ENCODE measurements at regions not wholly inside any gene's neighbourhood (a gene's known extent, or its start where the extent isn't known, plus 50 kb on each side); places are given as distances from the start of the nearest gene placed in this dataset.

DNA sequence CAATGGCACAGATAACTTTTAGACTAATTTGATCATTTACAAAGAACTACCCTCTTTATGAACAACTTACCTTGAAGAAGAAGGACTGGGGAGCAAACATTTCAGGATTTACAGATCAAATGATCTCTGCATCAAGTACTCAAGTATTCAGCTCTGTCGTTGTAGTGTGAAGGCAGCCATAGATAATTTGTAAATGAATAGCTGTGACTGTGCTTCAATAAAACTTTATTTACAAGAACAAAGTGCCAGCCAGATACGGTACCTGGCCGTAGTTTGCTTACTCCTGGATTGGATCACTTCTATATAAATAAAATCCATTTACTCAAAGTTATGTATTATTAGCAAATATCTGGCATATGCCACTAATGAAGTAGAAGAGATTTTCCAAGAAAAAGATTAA, 388.2 kb upstream of the SEMA3A start:
- H3K27me3 Mint-ChIP-seq (ENCODE audit: unreplicated experiment) = no peaks in the 10 kb centered on the region

DNA sequence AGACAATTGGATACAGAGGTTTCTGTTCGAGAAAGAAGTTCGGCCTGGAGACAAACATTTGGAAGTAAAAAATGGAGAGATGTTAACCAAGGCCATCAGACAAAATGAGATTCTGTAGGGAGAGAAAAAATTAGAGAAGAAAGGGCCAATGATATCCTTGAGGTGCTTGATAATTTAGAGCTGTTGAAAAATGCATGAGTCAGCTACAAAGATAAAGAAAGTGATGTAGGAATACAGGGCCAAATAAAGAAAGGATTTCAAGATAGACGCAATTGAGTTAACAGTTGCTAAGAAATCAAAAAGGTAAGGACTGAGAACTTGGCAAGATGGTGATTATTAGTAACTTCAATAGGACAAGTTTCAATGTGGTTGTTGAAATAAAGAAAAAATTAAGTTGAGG, 384.2 kb upstream of the SEMA3A start:
- H3K36me3 Mint-ChIP-seq (ENCODE audit: unreplicated experiment) = no peaks in the 10 kb centered on the region
- no peak overlapping the region for H3K27ac Mint-ChIP-seq (ENCODE audit: unreplicated experiment)
- H3K9me3 Mint-ChIP-seq (ENCODE audit: unreplicated experiment) = no peaks in the 10 kb centered on the region
- no peak for DNase-seq (ENCODE audit: extremely low spot score, unreplicated experiment)
- H3K4me3 Mint-ChIP-seq (ENCODE audit: unreplicated experiment) = no peak overlapping the region
- TF ChIP-seq, protein P1, sequence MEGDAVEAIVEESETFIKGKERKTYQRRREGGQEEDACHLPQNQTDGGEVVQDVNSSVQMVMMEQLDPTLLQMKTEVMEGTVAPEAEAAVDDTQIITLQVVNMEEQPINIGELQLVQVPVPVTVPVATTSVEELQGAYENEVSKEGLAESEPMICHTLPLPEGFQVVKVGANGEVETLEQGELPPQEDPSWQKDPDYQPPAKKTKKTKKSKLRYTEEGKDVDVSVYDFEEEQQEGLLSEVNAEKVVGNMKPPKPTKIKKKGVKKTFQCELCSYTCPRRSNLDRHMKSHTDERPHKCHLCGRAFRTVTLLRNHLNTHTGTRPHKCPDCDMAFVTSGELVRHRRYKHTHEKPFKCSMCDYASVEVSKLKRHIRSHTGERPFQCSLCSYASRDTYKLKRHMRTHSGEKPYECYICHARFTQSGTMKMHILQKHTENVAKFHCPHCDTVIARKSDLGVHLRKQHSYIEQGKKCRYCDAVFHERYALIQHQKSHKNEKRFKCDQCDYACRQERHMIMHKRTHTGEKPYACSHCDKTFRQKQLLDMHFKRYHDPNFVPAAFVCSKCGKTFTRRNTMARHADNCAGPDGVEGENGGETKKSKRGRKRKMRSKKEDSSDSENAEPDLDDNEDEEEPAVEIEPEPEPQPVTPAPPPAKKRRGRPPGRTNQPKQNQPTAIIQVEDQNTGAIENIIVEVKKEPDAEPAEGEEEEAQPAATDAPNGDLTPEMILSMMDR (IDR thresholded peaks at IDR 0.05) = no peak
- no peaks in the 10 kb centered on the region for H3K27me3 Mint-ChIP-seq (ENCODE audit: unreplicated experiment)
- H3K4me1 Mint-ChIP-seq (ENCODE audit: unreplicated experiment) = no peaks in the 10 kb centered on the region

More for the DNA sequence above, 388.2 kb upstream of the SEMA3A start:
- no peak overlapping the region for H3K27ac Mint-ChIP-seq (ENCODE audit: unreplicated experiment)
- TF ChIP-seq, protein P1 (IDR thresholded peaks at IDR 0.05) = no peak
- H3K4me1 Mint-ChIP-seq (ENCODE audit: unreplicated experiment) = no peaks in the 10 kb centered on the region
- H3K9me3 Mint-ChIP-seq (ENCODE audit: unreplicated experiment) = no peaks in the 10 kb centered on the region
- no peak for DNase-seq (ENCODE audit: extremely low spot score, unreplicated experiment)
- no peaks in the 10 kb centered on the region for H3K36me3 Mint-ChIP-seq (ENCODE audit: unreplicated experiment)
- H3K4me3 Mint-ChIP-seq (ENCODE audit: unreplicated experiment) = no peak overlapping the region

DNA sequence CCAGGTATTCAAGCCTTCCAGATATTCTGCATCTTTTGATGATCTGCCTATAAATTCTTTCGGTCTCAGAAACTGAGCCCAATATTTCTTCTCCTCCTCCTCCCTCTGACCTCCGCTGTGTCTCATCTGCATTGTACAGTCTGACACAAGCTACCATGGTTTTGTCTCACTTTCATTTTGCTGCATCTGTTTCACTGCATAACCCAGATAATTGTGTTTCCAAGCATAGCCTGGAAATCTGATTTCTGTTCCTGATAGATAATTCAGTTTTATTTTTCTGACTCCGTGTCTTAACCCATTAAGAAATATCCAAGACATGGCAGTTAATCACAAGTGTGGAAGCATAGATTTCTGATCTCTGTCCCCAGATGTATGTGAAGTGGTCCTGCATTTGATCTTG, 374.2 kb upstream of the SEMA3A start:
- TF ChIP-seq, protein P1 (IDR thresholded peaks at IDR 0.05) = no peak
- Mint-ChIP-seq H3K9me3 (ENCODE audit: unreplicated experiment) (peaks cover 4% of the 10 kb centered on the region), H3K27ac (ENCODE audit: unreplicated experiment) (no peak overlapping the region), H3K4me1 (ENCODE audit: unreplicated experiment) (no peaks in the 10 kb centered on the region), H3K27me3 (ENCODE audit: unreplicated experiment) (no peaks in the 10 kb centered on the region), H3K36me3 (ENCODE audit: unreplicated experiment) (no peaks in the 10 kb centered on the region), H3K4me3 (ENCODE audit: unreplicated experiment) (no peak overlapping the region)
- DNase-seq (ENCODE audit: extremely low spot score, unreplicated experiment) = no peak

DNA sequence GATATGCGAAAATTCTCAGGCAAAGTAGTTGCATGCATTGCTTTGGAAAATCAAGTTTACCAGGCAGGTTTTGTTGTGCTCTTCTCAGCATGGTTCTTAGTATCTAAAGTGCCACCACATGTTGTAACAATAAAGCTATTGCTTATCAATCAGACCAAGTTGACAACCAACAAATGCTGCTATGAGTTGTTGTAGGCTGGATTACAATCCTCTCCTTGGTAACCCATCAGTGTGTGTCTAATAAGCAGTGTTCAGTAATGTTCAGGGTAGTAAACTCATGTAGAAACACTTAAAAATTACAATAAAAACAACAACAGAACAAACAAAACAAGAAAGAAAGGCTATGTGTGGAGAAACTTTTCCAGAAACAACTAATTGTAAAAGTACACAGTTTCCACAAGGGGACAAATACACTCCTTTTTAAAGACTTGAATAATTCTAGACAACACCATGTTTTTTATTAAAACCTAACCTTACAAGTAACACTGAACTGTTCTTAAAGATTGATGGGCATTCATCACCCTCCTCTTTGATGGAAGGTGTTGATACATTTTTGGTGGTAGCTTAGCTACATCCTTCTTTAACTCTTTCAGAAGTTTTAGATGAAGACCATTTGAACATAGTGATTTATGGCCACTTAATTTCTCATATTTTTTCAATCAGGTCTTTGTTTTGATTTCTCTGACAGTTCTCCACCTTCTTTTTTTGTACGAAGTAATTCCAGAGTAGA, 370.9 kb upstream of the SEMA3A start:
- H3K36me3 Mint-ChIP-seq (ENCODE audit: unreplicated experiment) = no peaks in the 10 kb centered on the region
- no peaks in the 10 kb centered on the region for H3K27me3 Mint-ChIP-seq (ENCODE audit: unreplicated experiment)
- no peak overlapping the region for H3K4me3 Mint-ChIP-seq (ENCODE audit: unreplicated experiment)
- H3K4me1 Mint-ChIP-seq (ENCODE audit: unreplicated experiment) = peaks cover 11% of the 10 kb centered on the region
- no peak overlapping the region for H3K27ac Mint-ChIP-seq (ENCODE audit: unreplicated experiment)
- no peaks in the 10 kb centered on the region for H3K9me3 Mint-ChIP-seq (ENCODE audit: unreplicated experiment)
- TF ChIP-seq, protein P1 (IDR thresholded peaks at IDR 0.05) = no peak
- DNase-seq (ENCODE audit: extremely low spot score, unreplicated experiment) = no peak

DNA sequence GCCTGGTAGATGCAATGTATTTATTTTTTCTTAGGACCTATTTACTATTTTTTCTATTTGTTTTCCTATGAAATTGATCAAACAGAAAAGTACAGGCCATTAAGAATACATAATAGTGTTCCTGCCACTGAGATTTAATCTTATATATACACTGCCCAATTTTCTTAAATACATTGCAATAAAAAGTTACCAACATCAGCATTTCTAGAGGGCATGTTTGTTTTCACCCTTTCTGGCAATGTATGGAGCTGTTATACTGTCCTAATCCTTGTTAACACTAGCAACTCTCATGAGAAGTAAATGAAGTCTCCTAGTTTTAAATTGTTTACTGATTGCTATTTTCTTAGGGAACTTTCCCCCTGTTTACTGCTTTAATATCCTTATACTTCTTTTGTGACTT, 359.1 kb upstream of the SEMA3A start:
- H3K4me1 Mint-ChIP-seq (ENCODE audit: unreplicated experiment) = peaks cover 7% of the 10 kb centered on the region
- H3K27ac Mint-ChIP-seq (ENCODE audit: unreplicated experiment) = no peak overlapping the region
- H3K9me3 Mint-ChIP-seq (ENCODE audit: unreplicated experiment) = peaks cover 35% of the 10 kb centered on the region
- TF ChIP-seq, protein P1 (IDR thresholded peaks at IDR 0.05) = no peak
- H3K27me3 Mint-ChIP-seq (ENCODE audit: unreplicated experiment) = no peaks in the 10 kb centered on the region
- DNase-seq (ENCODE audit: extremely low spot score, unreplicated experiment) = no peak
- H3K36me3 Mint-ChIP-seq (ENCODE audit: unreplicated experiment) = peaks cover 4% of the 10 kb centered on the region
- no peak overlapping the region for H3K4me3 Mint-ChIP-seq (ENCODE audit: unreplicated experiment)

All from osteocyte (in vitro differentiated cells).